IMR-90 (cell line): ENCODE measurements at regions not wholly inside any gene's neighbourhood (a gene's known extent, or its start where the extent isn't known, plus 50 kb on each side); places are given as distances from the start of the nearest gene placed in this dataset.

Experiments
- ATAC-seq: fragments of 200-7000 bp; cut with Tn5 transposase; 2 replicates; pipeline ENCODE4 v1.9.1; 2020; ENCODE audit warnings: low read depth, mild to moderate bottlenecking, moderate library complexity
- BruUV-seq: library from RNA; stranded (reverse); fragments of 400-500 nt; replicated peaks from 2 replicates; lab custom pipeline; 2021; lab: Mats Ljungman, UMichigan
- CTCF ChIA-PET: fragments of 300-600 bp; formaldehyde crosslinking; extraction: SDS; loops from one replicate; lab custom pipeline; 2021; ENCODE audit warnings: antibody characterized with exemption; lab: Yijun Ruan, JAX
- POLR2A ChIA-PET: fragments of 300-600 bp; sonication (Branson Sonifier 250); formaldehyde crosslinking; loops from one replicate; lab custom pipeline; 2022; ENCODE audit warnings: antibody characterized with exemption; ENCODE audit not compliant: unreplicated experiment; lab: Charles Lee
- DNase-seq: peaks from one replicate; pipeline ENCODE4 v3.0.0; 2013
- H2AFZ ChIP-seq: replicated peaks from 2 replicates; pipeline ENCODE3; 2013; ENCODE audit warnings: low read length, mild to moderate bottlenecking; ENCODE audit not compliant: poor library complexity
- H2AK5ac ChIP-seq: 2 replicates; pipeline ENCODE4 v1.6.1; 2013; ENCODE audit warnings: low read depth, low read length, inconsistent platforms
- H2AK9ac ChIP-seq: replicated peaks from 2 replicates; pipeline ENCODE3; 2013; ENCODE audit warnings: mild to moderate bottlenecking, low read depth, low read length, moderate library complexity; ENCODE audit not compliant: poor library complexity
- H2BK120ac ChIP-seq: 2 replicates; pipeline ENCODE4 v1.6.1; 2013; ENCODE audit warnings: low read depth, low read length, inconsistent platforms
- H2BK15ac ChIP-seq: 3 replicates; pipeline ENCODE4 v1.6.1; 2013; ENCODE audit warnings: low read depth, low read length, inconsistent platforms
- H2BK20ac ChIP-seq: 2 replicates; pipeline ENCODE4 v1.6.1; 2013; ENCODE audit warnings: low read depth, mild to moderate bottlenecking, inconsistent platforms, low read length, moderate library complexity
- H2BK5ac ChIP-seq: 2 replicates; pipeline ENCODE4 v1.6.1; 2013; ENCODE audit warnings: mild to moderate bottlenecking, low read depth, low read length, inconsistent platforms; ENCODE audit not compliant: poor library complexity, severe bottlenecking
- H3K14ac ChIP-seq: replicated peaks from 2 replicates; pipeline ENCODE4 v1.6.1; 2013; ENCODE audit warnings: low read depth, low read length, inconsistent platforms
- H3K18ac ChIP-seq: 2 replicates; pipeline ENCODE4 v1.6.1; 2013; ENCODE audit warnings: low read depth, low read length, control low read depth
- H3K23ac ChIP-seq: 2 replicates; pipeline ENCODE4 v1.6.1; 2013; ENCODE audit warnings: low read depth, low read length, inconsistent platforms
- H3K27ac ChIP-seq: 2 replicates; pipeline ENCODE4 v1.5.1; 2013; ENCODE audit warnings: mild to moderate bottlenecking, control low read depth, low read length; ENCODE audit not compliant: insufficient read depth
- H3K27me3 ChIP-seq: 2 replicates; pipeline ENCODE4 v1.6.1; 2013; ENCODE audit warnings: low read length; ENCODE audit not compliant: control insufficient read depth, insufficient read depth
- H3K36me3 ChIP-seq: 2 replicates; pipeline ENCODE4 v1.6.1; 2013; ENCODE audit warnings: low read length, mixed read lengths; ENCODE audit not compliant: control insufficient read depth, insufficient read depth
- H3K4ac ChIP-seq: 2 replicates; pipeline ENCODE4 v1.6.1; 2013; ENCODE audit warnings: low read depth, low read length, inconsistent platforms
- H3K4me1 ChIP-seq: 2 replicates; pipeline ENCODE4 v1.6.1; 2013; ENCODE audit warnings: low read length, mixed read lengths; ENCODE audit not compliant: control insufficient read depth, insufficient read depth
- H3K4me2 ChIP-seq: 2 replicates; pipeline ENCODE4 v1.6.1; 2013; ENCODE audit warnings: low read depth, mild to moderate bottlenecking, control low read depth, low read length, moderate library complexity
- H3K4me3 ChIP-seq: 2 replicates; pipeline ENCODE4 v1.5.1; 2013; ENCODE audit warnings: low read depth, mild to moderate bottlenecking, control low read depth, low read length, moderate library complexity; ENCODE audit not compliant: insufficient read depth
- H3K56ac ChIP-seq: 2 replicates; pipeline ENCODE4 v1.6.1; 2013; ENCODE audit warnings: low read length, inconsistent platforms; ENCODE audit not compliant: insufficient read depth; ENCODE audit errors: extremely low read depth
- H3K79me1 ChIP-seq, 2 experiments: 2 replicates each; pipeline ENCODE4 v1.6.1; 2013; ENCODE audit warnings: low read length in 2 of 2, inconsistent platforms in 1 of 2, low read depth in 1 of 2
- H3K9ac ChIP-seq: 2 replicates; pipeline ENCODE4 v1.6.1; 2013; ENCODE audit warnings: low read depth, low read length, control low read depth
- H3K9me1 ChIP-seq: 2 replicates; pipeline ENCODE4 v1.6.1; 2013; ENCODE audit warnings: low read length, inconsistent platforms; ENCODE audit not compliant: insufficient read depth
- H3K9me3 ChIP-seq: 2 replicates; pipeline ENCODE4 v1.6.1; 2013; ENCODE audit warnings: low read length; ENCODE audit not compliant: control insufficient read depth, insufficient read depth
- H4K20me1 ChIP-seq: 2 replicates; pipeline ENCODE4 v1.6.1; 2013; ENCODE audit warnings: low read length, inconsistent platforms; ENCODE audit not compliant: insufficient read depth
- H4K5ac ChIP-seq: 2 replicates; pipeline ENCODE4 v1.6.1; 2013; ENCODE audit warnings: mild to moderate bottlenecking, low read depth, low read length, control low read depth
- H4K8ac ChIP-seq, 2 experiments: 2 replicates each; pipeline ENCODE4 v1.6.1; 2013; ENCODE audit warnings: low read depth in 2 of 2, low read length in 2 of 2, control low read depth in 1 of 2, inconsistent platforms in 1 of 2
- H4K91ac ChIP-seq: 2 replicates; pipeline ENCODE4 v1.6.1; 2013; ENCODE audit warnings: low read depth, low read length, inconsistent platforms; ENCODE audit not compliant: insufficient read depth
- CEBPB ChIP-seq: IDR thresholded peaks from 2 replicates; pipeline ENCODE4 v1.6.1; 2012; ENCODE audit warnings: low read depth, low read length, improper control_type of control experiment
- CTCF ChIP-seq: conservative IDR thresholded peaks from 2 replicates; pipeline ENCODE4 v1.5.1; 2012; ENCODE audit warnings: mild to moderate bottlenecking, low read depth, low read length, improper control_type of control experiment
- MAZ ChIP-seq: IDR thresholded peaks from 2 replicates; pipeline ENCODE4 v1.6.1; 2012; ENCODE audit warnings: low read depth, mild to moderate bottlenecking, low read length, improper control_type of control experiment, moderate library complexity, borderline replicate concordance
- SMC3 ChIP-seq: fragments of 150-350 bp; IDR thresholded peaks from 2 replicates; pipeline ENCODE4 v1.6.1; 2016; ENCODE audit warnings: low read depth, mild to moderate bottlenecking, antibody characterized with exemption, low read length, moderate library complexity
- WGBS, 2 experiments: methylation state at CpG; one replicate each; pipeline versions ENCODE4 v1.1.5 to v1.1.7; 2013; ENCODE audit warnings: missing lambda C conversion rate in 2 of 2; ENCODE audit not compliant: insufficient read length in 1 of 2; ENCODE audit errors: extremely low coverage in 2 of 2; 5-methylcytosine and 5-hydroxymethylcytosine counted together
- dilution Hi-C: fragments of 300-500 bp; cut with HindIII; formaldehyde crosslinking; loops from one replicate; pipeline ENCODE4 v1.14.3; 2018; ENCODE audit warnings: low sequenced_read_pairs; ENCODE audit not compliant: unreplicated experiment
- in situ Hi-C: fragments of 300-500 bp; cut with MboI; formaldehyde crosslinking; loops from 3 replicates; pipeline ENCODE4 v1.14.3; 2019; ENCODE audit warnings: low sequenced_read_pairs, inconsistent platforms, mixed read lengths
- intact Hi-C: fragments of 100-400 bp; cut with micrococcal nuclease; formaldehyde crosslinking; loops from 2 replicates; pipeline ENCODE4 v1.10.0; 2022

GRCh38 chr3:3309887-3310286 lies 130.4 kb upstream of the CRBN start:
- CTCF ChIA-PET: no interaction called here

More at GRCh38 chr3:3309887-3310286, 130.4 kb upstream of the CRBN start:
- H3K4me3 ChIP-seq: no peak overlapping the region
- no peak for DNase-seq
- POLR2A ChIA-PET: no interaction called here
- H3K9me1 ChIP-seq: no peaks in the 10 kb centered on the region
- H3K27ac ChIP-seq: no peak overlapping the region
- no peaks in the 10 kb centered on the region for H4K20me1 ChIP-seq
- H2BK5ac ChIP-seq: no peak overlapping the region
- H2BK20ac ChIP-seq: no peak overlapping the region
- H3K56ac ChIP-seq: no peak overlapping the region
- no peak overlapping the region for H4K91ac ChIP-seq
- no peak overlapping the region for H3K14ac ChIP-seq
- TF ChIP-seq CTCF: no peak
- no peak for TF ChIP-seq CEBPB
- TF ChIP-seq SMC3: no peak
- no peak for TF ChIP-seq MAZ
- no peak overlapping the region for H2AK9ac ChIP-seq
- dilution Hi-C loops: no loop called here
- in situ Hi-C loops: no loop called here
- H4K8ac ChIP-seq: no peak overlapping the region
- no peak overlapping the region for H3K23ac ChIP-seq
- no peaks in the 10 kb centered on the region for H3K4me1 ChIP-seq
- intact Hi-C loops: no loop called here
- H3K9ac ChIP-seq: no peak overlapping the region
- no peak for ATAC-seq
- WGBS, 2 experiments: no CpG with 5 or more reads among the region's 3 CpGs
- H2AK5ac ChIP-seq: no peak overlapping the region
- no peaks in the 10 kb centered on the region for H3K79me1 ChIP-seq
- no peak overlapping the region for H2BK15ac ChIP-seq
- no peak overlapping the region for H3K4ac ChIP-seq
- H4K5ac ChIP-seq: no peak overlapping the region
- H3K9me3 ChIP-seq: peaks cover 18% of the 10 kb centered on the region
- no peak overlapping the region for H3K4me2 ChIP-seq
- no peak overlapping the region for H2BK120ac ChIP-seq
- H3K36me3 ChIP-seq: no peaks in the 10 kb centered on the region
- no peaks in the 10 kb centered on the region for H3K27me3 ChIP-seq
- H3K18ac ChIP-seq: no peak overlapping the region
- no peak overlapping the region for H2AFZ ChIP-seq
- no TSS peak for BruUV-seq
